Psoas muscle (tissue), 7 donors: ENCODE measurements at regions not wholly inside any gene's neighbourhood (a gene's known extent, or its start where the extent isn't known, plus 50 kb on each side); places are given as distances from the start of the nearest gene placed in this dataset.

Experiments
- ATAC-seq, 4 donors: fragments of 200-7000 bp; cut with Tn5 transposase; one replicate each; pipeline ENCODE4 v1.9.1; 2020; ENCODE audit warnings: moderate library complexity in 3 of 4, mild to moderate bottlenecking in 2 of 4
- DNase-seq, 2 donors: peaks; one replicate each; pipeline ENCODE4 v3.0.0-alpha.2; 2020
- H3K27ac ChIP-seq: fragments of 200-600 bp; one replicate; pipeline ENCODE4 v1.8.0; 2022
- H3K27me3 ChIP-seq, 3 donors: fragments of 200-600 bp in 1 of 3; one replicate each; pipeline versions ENCODE4 v1.6.1 to v1.8.0; 2013 to 2022; ENCODE audit warnings: low read length in 2 of 3, mild to moderate bottlenecking in 2 of 3, moderate library complexity in 1 of 3; ENCODE audit not compliant: insufficient read depth in 3 of 3
- H3K36me3 ChIP-seq, 2 donors: fragments of 200-600 bp in 1 of 2; one replicate each; pipeline versions ENCODE4 v1.6.1 to v1.8.0; 2013 to 2022; ENCODE audit warnings: low read depth in 1 of 2, mild to moderate bottlenecking in 1 of 2, moderate library complexity in 1 of 2; ENCODE audit not compliant: insufficient read depth in 1 of 2
- H3K4me1 ChIP-seq: fragments of 200-600 bp; one replicate; pipeline ENCODE4 v1.8.0; 2022
- H3K4me3 ChIP-seq: fragments of 200-600 bp; one replicate; pipeline ENCODE4 v1.8.0; 2022; ENCODE audit warnings: mild to moderate bottlenecking
- H3K9me3 ChIP-seq: fragments of 200-600 bp; one replicate; pipeline ENCODE4 v1.8.0; 2022
- CTCF ChIP-seq: fragments of 200-600 bp; IDR thresholded peaks from one replicate; pipeline ENCODE4 v1.8.0; 2022; ENCODE audit warnings: antibody characterized with exemption
- WGBS, 3 donors: extraction: QIAGEN DNeasy Blood & Tissue Kit; methylation state at CpG; one replicate each; pipeline versions ENCODE4 v1.1.6 to v1.1.7; 2013; 5-methylcytosine and 5-hydroxymethylcytosine counted together
- intact Hi-C, 2 donors: fragments of 100-400 bp; cut with DNase I; formaldehyde crosslinking; loops; one replicate each; pipeline versions ENCODE4 v1.11.0 to v1.14.2; 2022
- donor health status: healthy with polysubstance abuse.
- donor health status: DM: no; HTN: no; CAD: no; lungs with moderate emphysema.
- donor health status: Bipolar disorder and iron deficiency.
- donor health status: healthy.
- donor health status: DM: yes; HTN: yes; CAD: no.
- donor health status: DM: no; HTN: no; CAD: no.
- donor health status: DM: yes; HTN: yes; CAD: no.

GRCh38 chr17:77449373-77449907 is 308.7 kb downstream of the SEC14L1 start:
- Histone ChIP-seq H3K4me1 (peaks cover 53% of the 10 kb centered on the region), H3K27ac (peak overlapping the region; percentile 69), H3K9me3 (no peaks in the 10 kb centered on the region), H3K27me3 (no peaks in the 10 kb centered on the region), H3K36me3 (no peaks in the 10 kb centered on the region), H3K4me3 (no peak overlapping the region)
- WGBS, 3 donors: 61 to 70% (median 67%) methylated on average over 9 of the region's 9 CpGs
- intact Hi-C loops: no loop called here
- DNase-seq (no peak), ATAC-seq (no peak)
- no peak for TF ChIP-seq CTCF

GRCh38 chr17:77449908-77450741 is 309.4 kb downstream of the SEC14L1 start:
- intact Hi-C loops: no loop called here
- DNase-seq (peak; percentile 73 to 76), ATAC-seq (peak; percentile 43 to 62 (median 48))
- WGBS, 3 donors: 48 to 62% (median 49%) methylated on average over 21 to 23 of the region's 23 CpGs
- peaks cover 46% of the 10 kb centered on the region for H3K4me1 ChIP-seq
- H3K4me3 ChIP-seq: peak overlapping the region; percentile 67
- no peaks in the 10 kb centered on the region for H3K27me3 ChIP-seq
- TF ChIP-seq CTCF: no peak
- no peaks in the 10 kb centered on the region for H3K36me3 ChIP-seq
- peak overlapping the region; percentile 69 for H3K27ac ChIP-seq
- H3K9me3 ChIP-seq: no peaks in the 10 kb centered on the region

- 37 to 42% (median 40%) methylated on average over 9 of the region's 9 CpGs for WGBS, 3 donors
- Histone ChIP-seq H3K4me3 (peak overlapping the region; percentile 67), H3K36me3 (no peaks in the 10 kb centered on the region), H3K27me3 (no peaks in the 10 kb centered on the region), H3K27ac (peak overlapping the region; percentile 69), H3K9me3 (no peaks in the 10 kb centered on the region), H3K4me1 (peaks cover 40% of the 10 kb centered on the region)
- intact Hi-C loops: no loop called here
- ATAC-seq: peak in 3 of 4 donors; percentile 8 to 21 (median 18)
- TF ChIP-seq CTCF: no peak
- no peak for DNase-seq
Measured at GRCh38 chr17:77450742-77451244, 310.0 kb downstream of the SEC14L1 start.

- Histone ChIP-seq H3K27ac (peak overlapping the region; percentile 69), H3K4me1 (peaks cover 35% of the 10 kb centered on the region), H3K9me3 (no peaks in the 10 kb centered on the region), H3K27me3 (no peaks in the 10 kb centered on the region), H3K4me3 (peak overlapping the region; percentile 67), H3K36me3 (no peaks in the 10 kb centered on the region)
- intact Hi-C loops: no loop called here
- no peak for TF ChIP-seq CTCF
- ATAC-seq (peak; percentile 47 to 77 (median 56)), DNase-seq (peak; percentile 67 to 78)
- WGBS, 3 donors: 2 to 5% (median 2%) methylated on average over 40 to 44 of the region's 44 CpGs
Measured at GRCh38 chr17:77451245-77451893, 310.6 kb downstream of the SEC14L1 start.
